ENCODE measurements at regions not wholly inside any gene's neighbourhood (a gene's known extent, or its start where the extent isn't known, plus 50 kb on each side); places are given as distances from the start of the nearest gene placed in this dataset.

DNA sequence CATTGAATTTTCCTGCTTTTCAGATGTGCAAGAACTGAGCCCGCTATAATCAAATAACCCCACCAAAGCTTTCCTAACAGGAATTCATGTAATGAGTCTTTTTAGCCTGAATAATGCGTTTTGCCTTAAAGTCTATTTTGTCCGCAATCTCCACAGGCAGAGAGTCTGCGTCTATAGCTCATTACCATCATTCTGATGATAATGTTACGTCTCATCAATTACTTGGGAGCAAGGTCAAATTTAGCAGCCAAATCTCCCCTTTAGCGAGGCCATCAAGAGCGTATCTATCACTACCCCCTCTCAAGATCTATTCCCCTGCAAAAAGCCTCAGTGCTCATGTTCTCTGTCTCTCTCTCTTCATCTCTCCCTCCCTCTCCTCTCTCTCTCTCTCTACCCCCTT lies 416.1 kb downstream of the ZSWIM6 start:
- H3K27me3 ChIP-seq: no peaks in the 10 kb centered on the region

DNA sequence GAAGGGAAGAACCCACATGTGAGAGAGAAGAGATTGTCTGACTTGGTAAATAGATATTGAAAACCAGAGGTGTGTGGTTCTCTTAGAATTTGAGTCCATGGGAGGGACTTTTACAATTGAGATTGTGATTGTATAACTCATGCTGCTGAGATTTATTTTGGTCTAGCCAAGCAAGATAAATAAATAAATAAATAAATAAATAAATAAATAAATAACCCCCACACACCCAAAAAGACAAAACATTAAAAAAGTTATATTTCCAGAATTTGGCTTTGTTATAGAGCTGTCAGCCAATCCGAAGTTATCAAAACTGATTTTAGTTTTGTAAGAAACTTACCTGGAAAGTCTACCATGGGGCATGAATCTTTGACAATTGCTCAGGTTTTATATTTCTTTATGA lies 416.6 kb downstream of the ZSWIM6 start:
- Histone ChIP-seq H3K4me1 (no peaks in the 10 kb centered on the region), H3K27me3 (no peaks in the 10 kb centered on the region), H3K4me3 (no peak overlapping the region), H3K27ac (no peak overlapping the region), H3K9me3 (no peaks in the 10 kb centered on the region), H3K36me3 (no peaks in the 10 kb centered on the region)
- TF ChIP-seq, protein P1, sequence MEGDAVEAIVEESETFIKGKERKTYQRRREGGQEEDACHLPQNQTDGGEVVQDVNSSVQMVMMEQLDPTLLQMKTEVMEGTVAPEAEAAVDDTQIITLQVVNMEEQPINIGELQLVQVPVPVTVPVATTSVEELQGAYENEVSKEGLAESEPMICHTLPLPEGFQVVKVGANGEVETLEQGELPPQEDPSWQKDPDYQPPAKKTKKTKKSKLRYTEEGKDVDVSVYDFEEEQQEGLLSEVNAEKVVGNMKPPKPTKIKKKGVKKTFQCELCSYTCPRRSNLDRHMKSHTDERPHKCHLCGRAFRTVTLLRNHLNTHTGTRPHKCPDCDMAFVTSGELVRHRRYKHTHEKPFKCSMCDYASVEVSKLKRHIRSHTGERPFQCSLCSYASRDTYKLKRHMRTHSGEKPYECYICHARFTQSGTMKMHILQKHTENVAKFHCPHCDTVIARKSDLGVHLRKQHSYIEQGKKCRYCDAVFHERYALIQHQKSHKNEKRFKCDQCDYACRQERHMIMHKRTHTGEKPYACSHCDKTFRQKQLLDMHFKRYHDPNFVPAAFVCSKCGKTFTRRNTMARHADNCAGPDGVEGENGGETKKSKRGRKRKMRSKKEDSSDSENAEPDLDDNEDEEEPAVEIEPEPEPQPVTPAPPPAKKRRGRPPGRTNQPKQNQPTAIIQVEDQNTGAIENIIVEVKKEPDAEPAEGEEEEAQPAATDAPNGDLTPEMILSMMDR (IDR thresholded peaks at IDR 0.05): no peak
- DNase-seq (ENCODE audit: low spot score): no peak

More for the DNA sequence above, 416.1 kb downstream of the ZSWIM6 start:
- H3K9me3 ChIP-seq: no peaks in the 10 kb centered on the region
- TF ChIP-seq, protein P1 (IDR thresholded peaks at IDR 0.05): no peak
- no peaks in the 10 kb centered on the region for H3K36me3 ChIP-seq
- DNase-seq (ENCODE audit: low spot score): no peak
- H3K4me1 ChIP-seq: no peaks in the 10 kb centered on the region
- no peak overlapping the region for H3K4me3 ChIP-seq
- no peak overlapping the region for H3K27ac ChIP-seq

DNA sequence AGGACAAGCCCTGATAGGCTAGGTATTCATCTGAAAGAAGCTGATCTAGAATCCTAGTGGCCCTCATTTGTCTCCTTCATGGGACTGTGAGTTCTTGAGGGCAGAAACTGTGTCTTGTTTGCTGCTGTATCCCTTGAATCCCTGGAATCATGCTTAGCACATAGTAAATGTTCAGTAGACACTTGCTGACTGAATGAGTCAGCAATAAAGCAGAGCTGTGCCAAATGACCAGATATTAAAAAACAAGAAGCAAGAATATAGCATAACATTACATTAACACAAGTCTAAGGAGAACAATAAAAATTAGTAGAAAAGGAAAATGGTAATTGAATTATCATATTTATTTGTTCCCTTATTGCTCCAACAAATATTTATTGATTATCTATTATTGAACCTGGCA lies 420.5 kb downstream of the ZSWIM6 start:
- no peaks in the 10 kb centered on the region for H3K4me1 ChIP-seq
- H3K27me3 ChIP-seq: no peaks in the 10 kb centered on the region
- H3K4me3 ChIP-seq: no peak overlapping the region
- no peaks in the 10 kb centered on the region for H3K9me3 ChIP-seq
- no peaks in the 10 kb centered on the region for H3K36me3 ChIP-seq
- TF ChIP-seq, protein P1 (IDR thresholded peaks at IDR 0.05): no peak
- no peak for DNase-seq (ENCODE audit: low spot score)
- no peak overlapping the region for H3K27ac ChIP-seq

DNA sequence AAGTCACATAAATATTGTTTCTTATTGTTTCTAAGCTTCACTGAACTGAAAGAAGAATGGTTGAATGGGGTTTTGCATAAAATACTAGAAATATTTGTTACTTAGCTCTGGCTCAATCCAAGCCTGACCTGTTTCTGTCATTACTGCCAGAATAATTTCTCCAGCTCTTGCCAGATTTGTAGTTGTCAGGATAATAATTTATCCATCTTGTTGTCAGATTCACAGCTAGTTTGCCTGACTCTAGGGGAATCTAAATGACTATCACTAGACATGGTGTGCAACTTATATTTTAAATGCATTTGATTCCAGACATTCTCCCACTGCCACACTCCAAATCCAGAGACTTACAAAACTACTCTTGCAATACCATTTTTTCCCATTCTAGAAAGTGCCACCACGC lies 422.7 kb downstream of the ZSWIM6 start:
- DNase-seq (ENCODE audit: low spot score): no peak
- no peaks in the 10 kb centered on the region for H3K36me3 ChIP-seq
- no peaks in the 10 kb centered on the region for H3K9me3 ChIP-seq
- no peaks in the 10 kb centered on the region for H3K4me1 ChIP-seq
- no peak overlapping the region for H3K4me3 ChIP-seq
- no peaks in the 10 kb centered on the region for H3K27me3 ChIP-seq
- no peak overlapping the region for H3K27ac ChIP-seq
- TF ChIP-seq, protein P1 (IDR thresholded peaks at IDR 0.05): no peak

DNA sequence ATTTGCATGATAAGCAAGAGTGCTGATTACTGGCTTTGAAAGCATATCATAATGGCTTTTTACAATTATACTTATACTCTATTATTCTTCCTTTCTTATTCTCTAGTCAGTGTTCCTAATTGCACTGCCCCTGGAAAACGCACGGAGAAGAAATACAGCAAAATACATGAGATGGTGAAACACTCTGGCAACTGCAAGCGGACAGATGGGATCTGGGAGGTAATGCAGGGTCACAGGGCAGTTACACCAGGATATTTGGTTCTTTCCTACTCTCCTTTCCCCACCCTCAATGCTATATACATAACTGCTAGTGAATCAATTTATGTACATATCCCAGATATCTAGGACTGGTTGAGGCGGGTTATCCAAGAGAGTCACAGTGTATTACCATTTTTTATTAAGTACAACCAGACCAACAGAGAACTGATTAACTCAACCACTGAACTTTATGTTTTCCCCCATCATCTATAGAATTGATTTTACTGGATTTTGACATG lies 423.7 kb downstream of the ZSWIM6 start:
- H3K9me3 ChIP-seq: no peaks in the 10 kb centered on the region
- no peaks in the 10 kb centered on the region for H3K27me3 ChIP-seq
- H3K27ac ChIP-seq: no peak overlapping the region
- TF ChIP-seq, protein P1 (IDR thresholded peaks at IDR 0.05): no peak
- no peaks in the 10 kb centered on the region for H3K36me3 ChIP-seq
- no peak for DNase-seq (ENCODE audit: low spot score)
- H3K4me3 ChIP-seq: no peak overlapping the region
- no peaks in the 10 kb centered on the region for H3K4me1 ChIP-seq

DNA sequence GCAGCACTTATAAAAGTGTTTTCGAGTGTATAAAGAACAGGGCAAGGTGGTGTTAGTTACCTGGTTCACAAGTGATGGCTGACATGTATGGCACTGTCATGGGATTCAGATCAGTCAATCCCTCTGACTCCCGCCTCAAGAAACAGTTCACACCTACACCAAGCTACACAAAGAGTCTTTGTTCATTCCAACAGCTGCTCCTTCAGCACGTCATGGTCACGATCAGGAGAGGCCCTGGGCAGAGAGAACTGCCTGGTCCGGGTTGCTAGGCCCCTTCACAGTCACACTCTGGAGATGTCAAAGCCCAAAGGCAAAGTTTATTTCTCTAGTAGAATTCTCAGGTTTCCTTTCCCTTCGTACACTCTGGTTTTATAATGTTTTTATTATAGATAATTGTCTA lies 426.7 kb downstream of the ZSWIM6 start:
- no peaks in the 10 kb centered on the region for H3K36me3 ChIP-seq
- no peak overlapping the region for H3K4me3 ChIP-seq
- H3K27me3 ChIP-seq: no peaks in the 10 kb centered on the region
- no peak overlapping the region for H3K27ac ChIP-seq
- DNase-seq (ENCODE audit: low spot score): no peak
- TF ChIP-seq, protein P1 (IDR thresholded peaks at IDR 0.05): no peak
- no peaks in the 10 kb centered on the region for H3K4me1 ChIP-seq
- peaks cover 0 to 11% of the 10 kb centered on the region in 2 donors for H3K9me3 ChIP-seq
